ENCODE measurements at regions not wholly inside any gene's neighbourhood (a gene's known extent, or its start where the extent isn't known, plus 50 kb on each side); places are given as distances from the start of the nearest gene placed in this dataset.
A peak's percentile ranks its signal among the peaks of the same experiment; 100 is the strongest.

DNA sequence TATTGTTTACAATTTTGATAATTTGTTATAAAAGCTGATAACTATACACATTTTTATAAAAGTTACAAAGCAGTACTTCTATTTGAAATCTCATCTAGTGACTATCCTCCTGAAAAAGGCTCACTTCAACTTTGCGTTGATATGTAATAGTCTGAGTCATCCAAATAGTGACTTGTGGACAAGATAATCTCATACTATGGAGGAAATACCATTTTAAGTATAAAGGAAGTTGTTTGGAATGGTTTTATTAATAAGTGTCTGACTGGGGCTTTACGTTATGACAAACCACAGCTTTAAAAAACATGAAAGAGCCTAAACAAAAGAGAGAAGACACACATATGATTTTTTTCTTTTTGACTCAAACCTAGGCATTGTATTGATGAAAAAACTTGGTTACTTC is 272.3 kb upstream of the COL3A1 start:
- TF ChIP-seq, protein P1, sequence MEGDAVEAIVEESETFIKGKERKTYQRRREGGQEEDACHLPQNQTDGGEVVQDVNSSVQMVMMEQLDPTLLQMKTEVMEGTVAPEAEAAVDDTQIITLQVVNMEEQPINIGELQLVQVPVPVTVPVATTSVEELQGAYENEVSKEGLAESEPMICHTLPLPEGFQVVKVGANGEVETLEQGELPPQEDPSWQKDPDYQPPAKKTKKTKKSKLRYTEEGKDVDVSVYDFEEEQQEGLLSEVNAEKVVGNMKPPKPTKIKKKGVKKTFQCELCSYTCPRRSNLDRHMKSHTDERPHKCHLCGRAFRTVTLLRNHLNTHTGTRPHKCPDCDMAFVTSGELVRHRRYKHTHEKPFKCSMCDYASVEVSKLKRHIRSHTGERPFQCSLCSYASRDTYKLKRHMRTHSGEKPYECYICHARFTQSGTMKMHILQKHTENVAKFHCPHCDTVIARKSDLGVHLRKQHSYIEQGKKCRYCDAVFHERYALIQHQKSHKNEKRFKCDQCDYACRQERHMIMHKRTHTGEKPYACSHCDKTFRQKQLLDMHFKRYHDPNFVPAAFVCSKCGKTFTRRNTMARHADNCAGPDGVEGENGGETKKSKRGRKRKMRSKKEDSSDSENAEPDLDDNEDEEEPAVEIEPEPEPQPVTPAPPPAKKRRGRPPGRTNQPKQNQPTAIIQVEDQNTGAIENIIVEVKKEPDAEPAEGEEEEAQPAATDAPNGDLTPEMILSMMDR (IDR thresholded peaks at IDR 0.05; ENCODE audit: insufficient read depth, low read length, missing control alignments), result no peak
- POLR2A ChIA-PET, result no interaction called here
- DNase-seq (ENCODE audit: low read depth, low spot score), result peak; percentile 31
- CTCF ChIA-PET, result no interaction called here
- no peak overlapping the region for H3K4me3 ChIP-seq (ENCODE audit: low read depth, low read length)

DNA sequence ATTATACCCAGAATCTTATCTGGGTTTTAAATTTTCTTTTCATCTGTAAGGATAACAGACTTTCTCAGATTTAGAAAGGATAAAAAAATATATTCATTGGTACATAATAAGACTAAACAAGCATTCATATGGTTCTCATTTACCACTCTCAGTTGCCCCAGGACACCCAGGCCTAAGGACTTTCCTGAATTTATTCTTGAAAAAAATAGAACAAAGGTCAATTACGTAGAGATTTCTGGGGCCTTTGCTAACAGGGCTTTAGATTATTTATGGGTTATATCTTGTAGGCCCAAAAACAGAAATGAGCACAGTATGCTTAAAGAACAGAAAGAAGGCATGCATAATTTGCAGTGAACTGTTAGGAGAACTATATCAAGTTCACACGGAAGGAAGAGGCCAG is 269.0 kb upstream of the COL3A1 start:
- CTCF ChIA-PET, result interaction anchor here (1.1 kb wide), 1 partner anchor 23 kb away, joined by 3 read pairs; no protein-coding TSS in a partner anchor
- POLR2A ChIA-PET, result no interaction called here
- H3K4me3 ChIP-seq (ENCODE audit: low read depth, low read length), result no peak overlapping the region
- TF ChIP-seq, protein P1 (IDR thresholded peaks at IDR 0.05; ENCODE audit: insufficient read depth, low read length, missing control alignments), result no peak
- no peak for DNase-seq (ENCODE audit: low read depth, low spot score)

DNA sequence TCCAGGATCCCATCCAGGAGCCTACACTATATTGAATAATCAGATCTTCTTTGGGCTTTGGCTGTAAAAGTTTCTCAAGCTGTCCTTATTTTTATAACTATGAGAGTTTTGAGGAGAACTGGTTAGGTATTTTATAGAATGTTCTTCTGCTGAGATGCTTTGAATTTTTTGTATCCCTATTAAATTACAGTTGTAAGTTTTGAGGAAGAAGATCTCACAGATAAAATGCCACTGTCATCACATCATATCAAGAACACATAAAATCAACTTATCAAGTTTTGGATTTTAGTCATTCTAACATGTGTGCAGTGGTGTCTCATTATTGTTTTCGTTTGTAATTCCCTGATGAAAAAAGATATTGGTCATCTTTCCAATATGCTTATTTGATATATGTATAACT is 260.2 kb upstream of the COL3A1 start:
- DNase-seq (ENCODE audit: low read depth, low spot score), result no peak

DNA sequence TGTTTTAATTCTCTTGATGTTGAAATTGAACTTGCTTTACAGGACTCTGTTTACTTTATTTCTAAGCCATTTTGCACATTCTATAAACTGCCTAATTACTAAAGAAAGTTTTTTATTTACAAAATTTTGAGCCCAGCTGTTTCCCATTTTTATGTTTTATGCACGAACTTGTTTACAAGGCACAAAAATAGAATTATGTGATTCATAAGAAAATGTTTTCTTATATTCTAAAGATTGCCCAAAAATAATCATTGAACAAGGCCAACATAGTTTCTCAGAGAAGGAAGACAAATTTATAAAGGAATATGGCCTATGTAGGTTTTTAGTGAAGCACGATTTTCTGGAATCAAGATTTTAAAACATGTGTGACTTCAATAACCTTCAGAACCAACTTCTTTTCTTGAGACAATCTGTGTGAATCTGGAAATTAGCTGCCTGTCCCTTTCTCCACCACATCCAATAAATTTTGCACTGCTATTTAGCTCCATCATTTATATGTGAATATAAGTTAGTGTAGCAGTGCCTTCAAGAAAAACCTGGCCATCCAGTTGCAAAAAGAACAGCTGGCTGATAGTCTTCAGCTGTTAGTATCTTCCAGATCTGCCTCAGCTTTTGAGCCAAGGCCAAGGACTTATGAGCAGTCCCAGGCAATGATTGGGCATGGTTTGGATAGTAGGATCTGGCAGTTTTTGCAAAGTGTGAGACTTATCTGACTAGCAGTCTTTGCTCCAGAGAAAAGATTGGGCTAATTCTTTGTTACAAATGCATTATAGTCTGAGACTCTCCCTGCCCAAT is 253.2 kb upstream of the COL3A1 start:
- DNase-seq (ENCODE audit: low read depth, low spot score), result no peak
- TF ChIP-seq, protein P1 (IDR thresholded peaks at IDR 0.05; ENCODE audit: insufficient read depth, low read length, missing control alignments), result no peak
- ChIA-PET CTCF (no interaction called here), POLR2A (interaction anchor here (0.7 kb wide), 1 partner anchor 98 kb away, joined by 3 read pairs; no protein-coding TSS in a partner anchor)
- H3K4me3 ChIP-seq (ENCODE audit: low read depth, low read length), result no peak overlapping the region

More for the DNA sequence above, 260.2 kb upstream of the COL3A1 start:
- TF ChIP-seq, protein P1 (IDR thresholded peaks at IDR 0.05; ENCODE audit: insufficient read depth, low read length, missing control alignments), result no peak
- POLR2A ChIA-PET, result no interaction called here
- H3K4me3 ChIP-seq (ENCODE audit: low read depth, low read length), result no peak overlapping the region
- CTCF ChIA-PET, result no interaction called here

DNA sequence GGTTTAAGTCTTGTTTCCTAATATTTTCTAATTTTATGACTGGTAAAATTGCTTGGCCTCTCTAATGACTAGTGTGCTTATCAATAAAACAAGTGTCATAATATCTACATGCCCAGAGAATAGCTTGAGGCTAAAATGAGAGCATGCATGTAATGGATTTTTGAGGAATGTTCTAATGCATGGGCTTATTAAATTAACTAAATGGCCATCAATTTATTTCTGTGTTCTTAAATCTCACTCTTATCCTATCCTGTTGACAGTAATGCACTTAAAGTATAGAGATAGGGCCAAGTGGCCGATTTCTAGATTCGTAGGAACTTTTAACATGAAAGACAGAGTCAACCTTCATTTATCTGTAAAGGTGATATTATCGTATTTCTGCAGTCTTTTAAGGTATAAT is 252.4 kb upstream of the COL3A1 start:
- TF ChIP-seq, protein P1 (IDR thresholded peaks at IDR 0.05; ENCODE audit: insufficient read depth, low read length, missing control alignments), result no peak
- DNase-seq (ENCODE audit: low read depth, low spot score), result no peak
- ChIA-PET POLR2A (no interaction called here), CTCF (no interaction called here)
- H3K4me3 ChIP-seq (ENCODE audit: low read depth, low read length), result no peak overlapping the region

DNA sequence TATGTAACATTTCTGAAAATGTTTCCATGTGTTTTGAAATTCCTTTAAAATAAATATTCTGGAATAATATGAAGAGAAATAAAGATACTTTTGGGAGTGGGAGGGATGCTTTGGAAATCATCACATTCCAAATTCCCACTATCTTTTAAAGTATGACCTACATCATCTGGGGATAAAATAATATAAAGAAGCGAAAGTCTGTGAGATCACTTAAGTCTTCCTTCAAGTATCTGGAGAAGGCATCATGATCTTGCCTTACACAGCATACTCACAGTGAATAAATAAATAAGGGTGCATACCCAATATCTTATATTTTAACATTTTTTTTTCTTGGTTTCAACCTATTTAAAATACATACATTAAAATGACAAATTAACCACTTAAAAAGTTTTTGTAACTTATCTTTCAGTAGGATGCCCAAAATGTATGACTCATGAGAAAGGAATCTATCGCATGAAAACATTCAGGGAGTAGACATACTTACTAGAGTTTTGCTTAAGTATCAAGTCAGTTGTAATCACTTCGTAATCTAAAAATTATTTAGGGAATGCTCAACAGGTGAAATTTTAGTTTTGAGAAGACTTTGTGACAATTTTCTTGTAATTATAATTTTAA is 248.3 kb upstream of the COL3A1 start:
- TF ChIP-seq, protein P1 (IDR thresholded peaks at IDR 0.05; ENCODE audit: insufficient read depth, low read length, missing control alignments), result no peak
- no peak overlapping the region for H3K4me3 ChIP-seq (ENCODE audit: low read depth, low read length)
- DNase-seq (ENCODE audit: low read depth, low spot score), result peak; percentile 17
- ChIA-PET POLR2A (no interaction called here), CTCF (no interaction called here)

Measured in AG04449 (cell line).